Stimulated activated CD8-positive, alpha-beta memory T cell treated with anti-CD3 and anti-CD28 coated beads, Interleukin-12 subunit alpha, Interleukin-12 subunit beta, amount 100 ng/mL, for 1 hour (primary cell): ENCODE measurements at regions not wholly inside any gene's neighbourhood (a gene's known extent, or its start where the extent isn't known, plus 50 kb on each side); places are given as distances from the start of the nearest gene placed in this dataset.
"Not testable (repeated sequence)": the region's sequence is repeated elsewhere in the genome, so short reads cannot be mapped to it uniquely, and the experiment has no call there.

Experiments
- DNase-seq: peaks from one replicate; pipeline ENCODE4 v3.0.0-alpha.2; 2020; ENCODE audit warnings: low read depth

DNA sequence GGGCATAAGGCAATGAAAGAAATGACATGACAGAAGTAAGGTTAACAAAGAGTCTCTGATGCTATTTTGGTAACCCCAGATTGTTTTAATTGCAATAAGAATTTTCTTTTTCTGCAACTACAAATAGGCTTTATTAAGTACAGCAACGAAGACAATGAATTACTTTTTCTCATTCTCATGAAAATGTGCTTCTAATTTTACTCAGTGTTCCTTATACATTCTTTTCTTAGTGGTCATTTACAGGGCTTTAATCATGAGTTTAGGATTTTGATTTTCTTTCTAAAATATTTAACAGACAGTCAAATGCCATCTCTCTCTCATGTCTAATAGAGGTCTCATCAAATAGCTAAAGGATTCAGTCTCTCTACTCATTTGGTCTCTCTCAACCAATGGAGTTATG is 452.1 kb downstream of the RAP2B start:
- no peak for DNase-seq

DNA sequence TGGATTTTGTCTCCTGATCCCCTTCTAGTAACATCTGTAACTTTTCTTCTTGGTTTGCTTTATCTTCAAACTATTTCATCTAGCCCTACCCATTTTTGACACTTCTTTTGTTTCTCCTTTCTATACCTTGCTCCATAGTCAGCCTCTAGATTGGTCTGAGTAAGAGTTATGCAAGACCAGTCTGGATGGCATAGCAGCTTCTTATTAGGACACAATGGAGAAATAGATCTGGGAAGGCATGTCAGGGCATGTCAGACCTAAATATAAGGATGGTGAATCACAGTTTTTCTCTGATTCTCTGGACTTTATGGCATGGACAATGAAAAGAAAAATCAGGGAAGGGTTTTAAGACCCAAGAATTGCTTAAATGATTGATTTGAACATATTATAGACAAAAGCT is 452.5 kb downstream of the RAP2B start:
- DNase-seq, result no peak

DNA sequence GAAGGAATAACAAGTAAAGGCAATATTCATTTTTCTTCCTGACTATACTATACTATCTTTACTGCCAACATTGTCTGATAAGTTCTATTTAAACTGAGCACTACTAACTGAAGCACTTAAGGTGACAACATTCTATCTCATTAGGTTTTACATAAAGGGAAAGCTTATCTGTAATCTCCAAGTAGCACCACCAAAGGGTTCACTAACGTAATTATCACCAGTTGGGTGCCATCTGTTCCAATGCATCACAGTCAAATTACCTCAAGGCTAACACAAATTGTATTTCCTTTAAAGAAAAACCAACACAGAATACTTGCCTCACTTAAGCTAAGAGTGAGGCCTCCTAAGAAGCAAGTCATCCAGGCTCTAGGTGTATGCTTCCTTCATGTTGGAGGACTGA is 453.8 kb downstream of the RAP2B start:
- DNase-seq, result no peak

DNA sequence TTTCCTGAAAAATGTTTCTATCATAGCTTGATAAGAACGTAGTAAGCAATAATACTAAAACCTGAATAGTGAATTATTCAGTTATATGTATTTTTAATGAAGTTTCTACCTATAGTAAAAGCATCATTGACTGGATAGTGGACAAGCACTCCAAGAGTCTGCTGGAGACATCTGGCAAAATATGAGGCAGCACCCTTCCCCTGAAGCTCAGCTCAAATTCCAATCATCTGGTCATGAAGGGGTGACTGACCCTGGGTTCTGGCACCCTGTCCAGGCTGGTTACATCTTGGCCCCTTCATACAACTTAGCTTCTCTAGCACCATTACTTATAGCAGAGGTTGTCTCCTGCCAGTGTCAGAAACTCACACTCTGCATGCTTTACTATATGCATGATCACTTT is 455.4 kb downstream of the RAP2B start:
- no peak for DNase-seq

DNA sequence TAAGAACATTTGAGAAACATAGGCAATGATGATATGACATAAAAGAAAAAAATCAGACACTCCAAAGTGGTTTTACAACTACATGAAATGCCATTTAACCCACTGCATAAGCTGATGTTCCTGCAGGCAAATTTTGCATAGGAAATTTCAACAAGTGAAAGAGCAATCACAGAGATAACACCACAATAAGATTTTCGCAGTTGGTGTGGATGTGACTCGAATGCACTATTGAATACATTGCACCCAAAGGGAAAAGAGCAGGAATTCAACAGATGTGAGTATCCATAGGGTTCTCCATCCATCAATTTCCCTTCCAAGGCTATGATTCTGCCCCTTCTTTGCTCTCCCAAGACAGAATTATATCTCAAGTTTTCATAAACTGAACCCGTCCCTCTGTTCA is 456.1 kb downstream of the RAP2B start:
- no peak for DNase-seq

DNA sequence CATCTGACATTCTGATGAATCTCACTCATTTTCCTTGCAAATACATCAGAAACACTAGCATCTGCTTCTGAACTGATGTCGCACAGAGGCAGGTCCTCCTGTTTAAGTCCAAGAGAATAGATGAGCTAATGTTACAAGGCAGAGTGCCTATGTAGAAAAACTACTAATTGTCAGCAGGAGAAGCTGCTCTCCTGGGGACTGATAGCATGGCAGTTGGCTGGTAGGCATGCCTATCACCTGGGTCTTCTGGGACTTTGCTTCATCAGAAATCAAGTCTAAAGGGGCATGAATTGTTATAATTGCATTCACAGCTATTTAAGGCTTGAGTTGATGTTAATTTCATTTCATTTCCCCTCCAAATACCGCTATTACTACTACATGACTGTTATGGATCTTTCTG is 457.2 kb downstream of the RAP2B start:
- DNase-seq, result no peak

DNA sequence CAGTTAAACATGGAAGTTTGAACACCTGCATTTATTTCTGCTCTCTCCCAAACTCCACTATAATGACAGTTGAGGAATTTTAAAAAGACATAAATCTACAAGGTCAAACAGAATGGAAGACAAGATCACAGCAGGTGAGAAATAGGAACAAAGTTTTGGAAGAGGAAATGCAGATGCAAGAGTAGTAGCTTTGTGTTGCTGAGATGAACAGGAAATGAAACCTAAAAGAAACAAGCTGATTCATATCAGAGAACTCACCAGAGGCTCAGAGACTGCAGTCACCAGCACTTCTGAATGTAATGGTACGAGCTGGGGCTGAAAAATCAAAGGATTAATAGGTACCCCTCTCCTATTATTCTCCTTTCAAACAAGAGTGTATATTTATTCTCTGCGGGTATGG is 459.9 kb downstream of the RAP2B start:
- DNase-seq, result no peak

DNA sequence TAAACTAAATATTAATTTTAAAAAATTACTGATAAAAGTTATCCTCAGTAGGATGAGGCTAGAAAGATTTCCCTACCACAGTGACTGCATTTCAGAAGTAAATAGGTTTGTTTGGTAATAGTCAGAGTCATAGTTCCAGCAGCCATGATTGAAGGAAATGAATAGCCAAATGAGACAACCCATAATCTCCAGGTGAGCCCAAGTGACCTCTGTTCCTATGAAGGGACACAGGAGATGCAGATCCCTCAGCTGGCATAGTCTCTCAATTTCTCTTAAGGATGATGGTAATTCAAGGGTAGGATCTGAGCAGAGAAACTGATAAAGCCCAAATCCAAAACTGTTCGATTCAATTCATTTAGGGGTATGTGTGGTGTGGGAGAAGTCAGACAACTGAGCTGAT is 461.8 kb downstream of the RAP2B start:
- no peak for DNase-seq

DNA sequence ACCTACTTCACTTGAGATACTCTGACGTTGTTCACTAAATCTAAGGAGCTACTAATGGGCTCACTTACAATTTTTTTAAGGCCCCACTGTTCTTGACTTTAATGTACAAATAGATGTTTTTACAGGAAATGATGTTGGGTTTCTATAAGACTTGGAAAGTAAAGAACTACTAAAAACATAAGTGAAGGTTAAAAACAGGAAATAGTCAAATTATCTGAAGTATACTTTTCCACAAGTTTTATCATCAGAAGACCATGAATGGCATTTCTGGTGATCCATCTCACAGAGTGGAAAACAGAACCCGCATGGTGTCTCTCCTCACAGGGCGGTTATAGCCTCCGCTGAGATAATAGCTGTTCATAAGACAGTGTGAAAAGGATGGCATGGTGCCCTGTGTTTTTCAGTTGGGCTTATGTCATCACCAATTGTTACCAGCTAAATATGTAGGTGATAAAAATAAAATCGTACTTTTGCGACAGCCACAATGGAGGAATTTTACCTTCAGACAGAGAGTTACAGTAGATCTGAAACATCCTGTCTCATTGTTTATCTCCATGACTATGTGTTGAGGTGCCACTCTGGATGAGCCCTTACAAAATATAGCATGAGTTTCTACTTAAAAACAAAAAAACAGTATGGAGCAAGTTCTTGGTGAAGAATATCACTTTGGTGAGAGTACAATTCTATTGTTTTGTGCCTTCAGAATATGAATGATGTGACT is 462.4 kb downstream of the RAP2B start:
- no peak for DNase-seq

DNA sequence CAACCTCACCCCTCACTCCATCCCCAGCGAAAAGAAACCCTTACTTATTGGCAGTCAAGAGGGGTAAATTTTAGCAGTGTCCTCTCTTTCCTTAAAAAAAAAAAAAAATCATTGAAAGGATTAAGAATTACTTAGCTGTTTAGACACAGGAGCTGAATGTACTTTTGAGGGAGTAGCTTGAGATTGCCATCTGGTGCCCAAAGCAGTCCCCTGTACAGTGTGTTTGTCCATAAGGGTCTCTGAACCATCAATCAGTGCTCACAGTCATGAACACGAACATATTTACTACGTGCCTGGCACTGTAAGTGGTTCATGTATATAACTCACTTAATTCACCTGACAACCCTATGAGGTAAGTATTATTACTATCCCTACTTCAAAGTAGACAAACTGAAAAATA is 463.5 kb downstream of the RAP2B start:
- DNase-seq, result no peak

DNA sequence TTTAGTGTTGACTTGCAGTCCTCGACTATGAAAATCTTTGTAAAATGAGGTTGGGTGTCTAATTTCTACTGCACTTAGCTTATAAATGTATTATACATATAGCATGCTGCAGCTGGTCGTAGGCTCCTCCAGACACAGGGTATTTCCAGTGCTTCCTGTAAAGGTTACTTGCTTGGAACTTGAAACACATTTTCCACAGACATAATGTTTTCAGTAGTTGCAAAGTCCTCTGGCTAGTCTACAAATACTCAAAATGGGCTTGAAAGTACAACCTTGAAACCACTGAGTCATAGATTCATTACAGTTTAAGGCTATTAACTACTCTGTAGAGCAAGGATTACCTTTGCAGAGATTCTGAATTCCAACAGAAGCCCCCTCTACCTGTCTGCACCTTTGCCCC is 464.1 kb downstream of the RAP2B start:
- DNase-seq, result no peak

DNA sequence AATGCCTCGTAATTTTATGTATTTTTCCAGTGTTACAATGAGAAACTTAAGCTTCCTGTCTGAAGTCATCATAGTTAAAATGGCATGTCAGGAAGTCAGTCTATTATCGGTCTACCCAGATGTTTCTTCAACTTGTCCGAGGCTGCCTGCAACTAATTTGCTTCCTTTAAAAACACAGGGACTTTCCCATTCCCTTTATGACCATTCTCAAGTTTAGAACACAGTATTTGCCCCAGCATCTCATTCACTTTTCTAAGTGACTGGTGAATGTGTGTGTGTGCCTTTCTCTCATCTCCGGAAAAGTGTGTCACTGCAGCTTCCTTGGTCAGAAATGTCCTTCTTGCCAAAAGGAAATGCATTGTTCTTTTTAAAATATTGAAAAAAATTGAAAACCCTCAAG is 466.6 kb downstream of the RAP2B start:
- DNase-seq, result no peak

DNA sequence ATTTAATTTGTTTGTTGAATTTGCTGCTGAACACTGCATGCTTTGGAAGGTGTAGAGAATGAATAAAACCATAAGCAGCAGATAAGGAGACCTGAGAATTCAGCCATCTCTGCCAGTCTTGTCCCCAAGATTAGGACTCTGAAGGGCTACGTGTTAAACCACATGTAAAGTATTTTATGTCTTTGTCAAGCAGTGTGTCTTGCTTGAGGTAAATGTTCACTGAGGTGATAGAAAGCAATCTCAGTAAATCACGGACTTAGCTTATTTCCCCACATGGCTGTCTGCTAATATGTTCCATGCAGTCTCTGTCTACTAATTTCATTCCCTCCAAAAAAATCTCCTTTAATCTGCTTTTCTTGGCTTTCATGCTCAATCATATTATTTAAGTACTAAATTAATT is 467.1 kb downstream of the RAP2B start:
- DNase-seq, result no peak

DNA sequence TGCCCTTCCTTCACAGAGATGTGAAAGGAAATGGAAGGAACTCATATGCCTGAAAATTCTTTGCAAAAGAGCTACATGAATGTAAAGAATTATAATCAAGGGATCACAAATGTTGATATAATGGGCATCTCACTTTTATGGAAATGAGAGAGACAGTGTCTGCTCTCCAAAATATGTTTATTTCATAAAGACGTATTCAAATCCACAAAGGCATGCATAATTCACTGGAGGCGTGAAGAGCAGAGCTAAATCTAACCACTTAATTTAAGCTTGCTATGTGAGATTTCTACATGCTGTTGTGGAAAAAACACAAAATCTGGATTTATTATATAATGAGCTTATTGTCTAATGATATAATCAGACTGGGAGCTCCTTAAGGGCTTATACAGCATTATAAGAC is 469.1 kb downstream of the RAP2B start:
- DNase-seq, result no peak

DNA sequence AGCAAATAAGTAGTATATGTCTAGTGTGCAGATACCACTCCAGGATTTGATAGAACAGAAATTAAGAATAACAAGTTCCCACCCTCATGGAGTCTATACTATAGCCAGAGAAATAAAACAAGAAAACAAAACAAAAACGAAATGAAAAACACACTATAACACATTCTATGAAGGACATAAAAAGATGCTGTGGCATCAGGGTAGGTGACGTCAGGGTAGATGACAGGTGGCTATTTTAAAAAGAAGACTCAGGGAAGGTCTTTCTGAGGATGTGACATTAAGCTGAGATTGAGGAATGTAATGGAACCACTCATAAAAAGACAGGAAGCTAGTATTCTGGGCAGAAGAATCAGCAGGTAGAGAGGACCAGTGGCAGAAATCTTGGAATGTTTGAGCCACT is 469.6 kb downstream of the RAP2B start:
- DNase-seq, result no peak

DNA sequence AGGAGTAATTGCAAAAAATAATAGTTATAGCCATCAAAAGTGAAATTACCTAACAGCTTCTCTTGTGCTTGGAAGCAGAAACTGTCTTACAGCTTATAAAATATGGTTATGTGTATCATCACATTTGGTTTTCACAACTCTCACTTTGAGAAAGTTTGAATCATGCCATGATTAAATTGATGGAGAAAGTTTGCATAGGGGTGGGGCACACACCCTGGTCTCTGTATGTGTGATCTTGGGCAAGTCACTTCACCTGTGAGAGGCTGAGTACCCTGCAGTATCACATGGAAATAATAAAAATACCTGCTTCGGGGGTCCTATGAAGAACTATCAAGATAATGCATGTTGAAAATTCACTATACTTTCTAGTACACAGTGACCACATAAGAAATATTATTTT is 471.4 kb downstream of the RAP2B start:
- no peak for DNase-seq

DNA sequence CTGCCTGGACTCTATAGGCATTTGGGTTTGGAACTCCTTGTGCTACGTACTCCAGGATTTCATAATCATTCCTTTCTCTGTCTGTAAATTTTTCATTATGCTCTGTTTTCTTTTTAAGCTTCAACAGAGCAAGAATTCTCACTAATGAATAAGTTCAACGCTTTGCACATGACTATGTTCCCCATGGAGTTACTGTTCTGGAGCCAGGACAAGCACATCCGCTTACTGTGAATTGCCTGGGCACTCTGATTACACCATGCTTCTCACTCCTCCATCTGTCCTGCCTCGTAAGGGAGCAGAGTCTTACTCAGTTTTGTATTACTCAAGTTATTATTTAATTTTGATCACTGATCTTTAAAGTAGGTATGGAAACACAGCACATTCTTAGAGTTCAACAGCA is 472.7 kb downstream of the RAP2B start:
- DNase-seq, result no peak

DNA sequence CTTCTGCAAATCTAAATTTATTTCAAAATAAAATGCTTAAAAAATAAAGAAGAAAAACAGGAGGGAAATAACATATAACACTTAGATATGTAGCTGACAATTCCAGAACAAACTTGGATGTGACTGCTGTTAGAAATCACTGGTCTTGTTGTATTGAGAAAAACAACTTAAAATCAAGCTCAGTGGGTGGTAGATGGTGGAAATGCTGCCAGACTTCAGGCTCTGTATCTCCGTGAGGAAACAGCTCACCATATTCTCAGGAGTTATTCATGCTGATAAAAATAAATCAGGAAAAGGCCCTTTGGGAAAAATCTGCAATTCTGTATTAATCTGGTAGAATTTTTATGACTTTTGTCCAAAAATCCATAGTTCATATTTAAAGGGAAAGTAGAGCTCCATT is 477.6 kb downstream of the RAP2B start:
- no peak for DNase-seq

DNA sequence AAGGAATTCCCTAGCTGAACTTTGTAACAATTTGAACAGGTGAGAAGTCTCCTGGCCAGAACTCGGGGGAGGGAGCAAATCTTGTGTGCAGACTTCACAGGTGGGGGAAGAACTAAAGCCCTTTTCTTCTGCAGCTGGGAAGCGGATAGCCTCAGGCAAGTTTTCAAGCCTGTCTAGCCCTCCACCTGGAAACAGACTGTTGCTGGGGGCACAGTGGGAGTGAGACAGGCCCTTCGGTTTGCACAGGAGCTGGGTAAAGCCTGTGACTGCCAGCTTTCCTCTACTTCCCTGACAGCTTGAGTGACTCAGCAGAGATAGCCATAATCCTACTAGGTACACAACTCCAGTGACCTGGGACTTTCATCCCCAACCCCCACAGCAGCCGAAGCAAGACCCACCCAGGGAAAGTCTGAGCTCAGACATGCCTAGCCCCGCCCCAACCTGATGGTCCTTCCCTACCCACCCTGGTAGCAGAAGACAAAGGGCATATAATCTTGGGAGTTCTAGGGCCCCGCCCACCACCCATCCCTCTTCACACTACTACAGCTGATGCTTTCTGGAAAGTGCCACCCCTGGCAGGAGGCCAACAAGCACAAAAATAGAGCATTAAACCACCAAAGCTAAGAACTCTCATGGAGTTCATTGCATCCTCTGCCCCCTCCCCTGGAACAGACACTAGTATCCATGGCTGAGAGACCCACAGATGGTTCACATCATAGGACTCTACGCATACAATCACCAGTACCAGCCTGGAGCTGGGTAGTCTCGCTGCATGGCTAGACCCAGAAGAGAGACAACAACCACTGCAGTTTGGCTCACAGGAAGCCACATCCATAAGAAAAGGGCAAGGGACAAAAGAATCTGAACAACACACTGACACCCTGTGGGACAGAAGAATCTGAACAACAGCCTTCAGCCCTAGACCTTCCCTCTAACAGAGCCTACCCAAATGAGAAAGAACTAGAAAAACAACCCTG is 479.0 kb downstream of the RAP2B start:
- DNase-seq, result no peak

DNA sequence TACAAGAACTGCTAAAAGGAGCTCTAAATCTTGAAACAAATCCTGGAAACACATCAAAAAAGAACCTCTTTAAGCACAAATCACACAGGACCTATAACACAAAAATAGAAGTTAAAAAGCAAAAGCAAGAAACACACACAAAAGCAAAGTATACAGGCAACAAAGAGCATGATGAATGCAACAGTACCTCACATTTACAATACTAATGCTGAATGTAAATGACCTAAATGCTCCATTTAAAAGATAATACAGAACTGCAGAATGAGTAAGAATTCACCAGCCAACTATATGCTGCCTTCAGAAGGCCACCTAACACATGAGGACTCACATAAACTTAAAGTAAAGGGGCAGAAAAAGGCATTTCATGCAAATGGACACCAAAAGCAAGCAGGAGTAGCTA is 478.6 kb upstream of the ARHGEF26 start:
- not testable (repeated sequence) for DNase-seq

DNA sequence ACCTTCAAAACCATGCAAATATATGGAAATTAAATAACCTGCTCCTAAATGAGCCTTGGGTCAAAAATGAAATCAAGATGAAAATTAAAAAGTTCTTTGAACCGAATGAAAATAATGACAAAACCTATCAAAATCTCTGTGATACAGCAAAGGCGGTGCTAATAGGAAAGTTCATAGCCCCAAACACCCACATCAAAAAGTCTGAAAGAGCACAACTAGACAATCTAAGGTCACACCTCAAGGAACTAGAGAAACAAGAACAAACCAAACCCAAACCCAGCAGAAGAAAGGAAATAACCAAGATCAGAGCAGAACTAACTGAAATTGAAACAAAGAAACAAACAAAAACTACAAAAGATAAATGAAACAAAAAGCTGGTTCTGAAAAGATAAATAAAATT is 477.7 kb upstream of the ARHGEF26 start:
- not testable (repeated sequence) for DNase-seq

DNA sequence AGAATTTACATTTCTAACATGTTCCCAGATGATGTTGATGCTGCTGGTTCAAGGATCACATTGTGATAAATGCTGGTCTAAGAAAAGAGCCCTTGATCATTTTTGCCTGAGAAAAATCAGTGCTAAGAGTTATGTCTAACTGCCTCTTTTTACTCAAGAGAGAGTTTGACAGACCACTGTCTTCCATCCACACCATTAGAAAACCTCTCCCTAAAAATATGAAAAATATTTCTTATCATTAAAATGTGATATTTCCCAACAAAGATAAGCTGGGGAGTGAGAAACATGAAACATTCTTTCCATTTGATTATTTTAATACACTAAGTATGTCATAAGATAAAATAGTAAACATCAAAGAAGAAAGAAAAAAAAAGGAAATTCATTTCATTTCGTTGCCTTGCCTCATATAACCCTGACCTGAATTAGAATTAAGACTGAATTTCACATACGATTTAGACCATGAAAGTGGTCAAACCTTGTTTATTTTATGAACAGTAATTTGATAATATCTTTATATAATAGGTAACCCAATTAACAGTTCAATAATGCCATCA is 471.8 kb upstream of the ARHGEF26 start:
- DNase-seq, result no peak

DNA sequence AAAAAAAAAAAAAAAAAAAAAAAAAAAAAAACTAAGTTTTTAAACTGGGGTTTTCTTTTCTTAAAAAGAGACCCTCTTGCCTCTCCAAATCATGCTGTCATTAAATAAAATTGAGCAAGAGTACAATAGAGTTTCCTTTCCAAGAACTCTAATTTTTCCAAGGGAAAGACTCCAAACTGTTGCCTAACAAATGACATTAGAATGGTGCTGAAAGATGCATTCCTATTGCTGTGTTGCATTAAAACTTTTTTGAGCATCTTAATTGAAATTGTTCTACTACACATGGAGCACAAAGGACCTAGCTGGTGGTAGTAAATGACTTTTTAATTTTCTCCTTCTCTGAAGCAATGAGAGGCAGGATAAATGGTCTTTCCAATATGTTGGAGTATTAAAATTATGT is 469.1 kb upstream of the ARHGEF26 start:
- no peak for DNase-seq
